Caco-2 (cell line): ENCODE measurements at regions not wholly inside any gene's neighbourhood (a gene's known extent, or its start where the extent isn't known, plus 50 kb on each side); places are given as distances from the start of the nearest gene placed in this dataset.

Source experiments
- BruUV-seq: library from RNA; stranded (reverse); fragments of 400-500 nt; replicated peaks from 2 replicates; lab custom pipeline; 2021; lab: Mats Ljungman, UMichigan
- CTCF ChIA-PET: fragments of 300-600 bp; sonication (Branson Sonifier 250); formaldehyde crosslinking; loops from one replicate; lab custom pipeline; 2022; ENCODE audit warnings: antibody characterized with exemption; lab: Charles Lee
- POLR2A ChIA-PET: fragments of 300-600 bp; sonication (Branson Sonifier 250); formaldehyde crosslinking; loops from one replicate; lab custom pipeline; 2022; ENCODE audit warnings: antibody characterized with exemption; lab: Charles Lee
- DNase-seq, 2 experiments: peaks; one replicate each; pipeline versions ENCODE4 v3.0.0 to v3.0.0-alpha.2; 2020 to 2022
- H3K27me3 ChIP-seq: replicated peaks from 2 replicates; pipeline ENCODE4 v1.6.0; 2011; ENCODE audit warnings: low read length; ENCODE audit not compliant: control insufficient read depth, insufficient read depth
- H3K36me3 ChIP-seq: 2 replicates; pipeline ENCODE4 v1.5.1; 2011; ENCODE audit warnings: low read length; ENCODE audit not compliant: control insufficient read depth, insufficient read depth
- H3K4me1 ChIP-seq: fragments of 250-450 bp; sonication (Bioruptor Pico); 2 replicates; pipeline ENCODE4 v1.5.1; 2020; ENCODE audit warnings: mild to moderate bottlenecking
- H3K4me3 ChIP-seq: 2 replicates; pipeline ENCODE4 v1.5.1; 2011; ENCODE audit warnings: low read depth, mild to moderate bottlenecking, control low read depth, low read length
- H3K9me3 ChIP-seq: fragments of 250-450 bp; sonication (Bioruptor Pico); 2 replicates; pipeline ENCODE4 v1.5.1; 2020; ENCODE audit warnings: mild to moderate bottlenecking, moderate library complexity
- H3K27ac Mint-ChIP-seq: one replicate; pipeline ENCODE4 v1.8.0; 2022; ENCODE audit warnings: mixed read lengths; ENCODE audit not compliant: unreplicated experiment
- H3K27me3 Mint-ChIP-seq: one replicate; pipeline ENCODE4 v1.8.0; 2022; ENCODE audit warnings: mixed read lengths; ENCODE audit not compliant: insufficient read depth, unreplicated experiment
- H3K36me3 Mint-ChIP-seq: one replicate; pipeline ENCODE4 v1.8.0; 2022; ENCODE audit warnings: mild to moderate bottlenecking, mixed read lengths; ENCODE audit not compliant: insufficient read depth, unreplicated experiment
- H3K4me1 Mint-ChIP-seq: one replicate; pipeline ENCODE4 v1.8.0; 2022; ENCODE audit warnings: low read depth, mixed read lengths; ENCODE audit not compliant: unreplicated experiment
- H3K4me3 Mint-ChIP-seq: one replicate; pipeline ENCODE4 v1.8.0; 2022; ENCODE audit warnings: mild to moderate bottlenecking, moderate library complexity, mixed read lengths; ENCODE audit not compliant: unreplicated experiment
- H3K9me3 Mint-ChIP-seq: one replicate; pipeline ENCODE4 v1.8.0; 2022; ENCODE audit warnings: mixed read lengths; ENCODE audit not compliant: unreplicated experiment
- CTCF ChIP-seq, 2 experiments: fragments of 200-600 bp in 1 of 2; IDR thresholded peaks; 1 replicate in 1 of 2; 2 replicates in 1 of 2; pipeline versions ENCODE4 v1.5.1 to v1.8.0; 2011 to 2022; ENCODE audit warnings: antibody characterized with exemption in 1 of 2, control low read depth in 1 of 2, inconsistent platforms in 1 of 2, low read depth in 1 of 2, low read length in 1 of 2, mild to moderate bottlenecking in 1 of 2, moderate library complexity in 1 of 2; ENCODE audit not compliant: insufficient read depth in 1 of 2, severe bottlenecking in 1 of 2, unreplicated experiment in 1 of 2
- intact Hi-C: fragments of 100-400 bp; cut with micrococcal nuclease; formaldehyde crosslinking; loops from one replicate; pipeline ENCODE4 v1.10.0; 2022; ENCODE audit not compliant: unreplicated experiment

DNA sequence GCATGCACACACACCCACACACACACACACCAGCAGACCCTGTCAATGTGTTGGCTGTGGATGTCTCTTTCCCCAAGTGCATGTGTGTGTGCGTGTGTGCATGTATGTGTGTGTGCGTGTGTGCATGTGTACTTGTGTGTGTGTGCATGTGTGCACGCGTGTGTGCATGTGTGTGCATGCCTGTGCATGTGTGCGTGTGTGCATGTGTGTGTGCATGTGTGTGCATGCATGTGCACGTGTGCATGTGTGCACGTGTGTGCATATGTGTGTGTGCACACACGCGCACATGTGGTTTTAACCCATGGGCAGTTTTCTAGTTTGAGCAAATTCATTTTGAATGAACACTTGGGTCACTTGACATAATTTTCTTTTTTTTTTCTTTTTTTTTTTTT, 268.8 kb upstream of the IRX1 start:
- CTCF ChIA-PET = no interaction called here
- intact Hi-C loops = no loop called here
- Histone ChIP-seq H3K27me3 (no peaks in the 10 kb centered on the region), H3K4me3 (no peak overlapping the region), H3K36me3 (no peaks in the 10 kb centered on the region), H3K9me3 (peaks cover 14% of the 10 kb centered on the region; the same call in 1 of the 2 replicates), H3K4me1 (no peaks in the 10 kb centered on the region)
- H3K4me3 Mint-ChIP-seq = no peak overlapping the region
- BruUV-seq = no TSS peak
- H3K27ac Mint-ChIP-seq = no peak overlapping the region
- H3K4me1 Mint-ChIP-seq = no peaks in the 10 kb centered on the region
- H3K9me3 Mint-ChIP-seq = no peaks in the 10 kb centered on the region
- no peak for TF ChIP-seq CTCF (IDR thresholded peaks at IDR 0.05; ENCODE audit: insufficient read depth in 1 of 2, low read depth in 1 of 2, low read length in 1 of 2, severe bottlenecking in 1 of 2, unreplicated experiment in 1 of 2)
- H3K36me3 Mint-ChIP-seq = no peaks in the 10 kb centered on the region
- no peak for DNase-seq
- POLR2A ChIA-PET = no interaction called here
- H3K27me3 Mint-ChIP-seq = no peaks in the 10 kb centered on the region

- BruUV-seq = no TSS peak
- Mint-ChIP-seq H3K27ac (no peak overlapping the region), H3K9me3 (no peaks in the 10 kb centered on the region), H3K27me3 (no peaks in the 10 kb centered on the region), H3K36me3 (no peaks in the 10 kb centered on the region), H3K4me1 (no peaks in the 10 kb centered on the region), H3K4me3 (no peak overlapping the region)
- DNase-seq = no peak
- Histone ChIP-seq H3K9me3 (peaks cover 15% of the 10 kb centered on the region; the same call in 1 of the 2 replicates), H3K36me3 (no peaks in the 10 kb centered on the region), H3K4me1 (no peaks in the 10 kb centered on the region), H3K27me3 (no peaks in the 10 kb centered on the region), H3K4me3 (no peak overlapping the region)
- CTCF ChIA-PET = no interaction called here
- POLR2A ChIA-PET = no interaction called here
- no peak for TF ChIP-seq CTCF (IDR thresholded peaks at IDR 0.05; ENCODE audit: insufficient read depth in 1 of 2, low read depth in 1 of 2, low read length in 1 of 2, severe bottlenecking in 1 of 2, unreplicated experiment in 1 of 2)
- intact Hi-C loops = no loop called here
These were observed 269.4 kb upstream of the IRX1 start for GRCh38 chr5:3325972-3326840.

- Histone ChIP-seq H3K36me3 (no peaks in the 10 kb centered on the region), H3K4me3 (no peak overlapping the region), H3K4me1 (no peaks in the 10 kb centered on the region), H3K27me3 (no peaks in the 10 kb centered on the region), H3K9me3 (peaks cover 15% of the 10 kb centered on the region; the same call in 1 of the 2 replicates)
- H3K27me3 Mint-ChIP-seq = no peaks in the 10 kb centered on the region
- no peaks in the 10 kb centered on the region for H3K4me1 Mint-ChIP-seq
- POLR2A ChIA-PET = no interaction called here
- no peaks in the 10 kb centered on the region for H3K36me3 Mint-ChIP-seq
- no peak overlapping the region for H3K27ac Mint-ChIP-seq
- CTCF ChIA-PET = no interaction called here
- no peaks in the 10 kb centered on the region for H3K9me3 Mint-ChIP-seq
- DNase-seq = no peak
- no peak for TF ChIP-seq CTCF (IDR thresholded peaks at IDR 0.05; ENCODE audit: insufficient read depth in 1 of 2, low read depth in 1 of 2, low read length in 1 of 2, severe bottlenecking in 1 of 2, unreplicated experiment in 1 of 2)
- no TSS peak for BruUV-seq
- H3K4me3 Mint-ChIP-seq = no peak overlapping the region
- intact Hi-C loops = no loop called here
These were observed 270.2 kb upstream of the IRX1 start for GRCh38 chr5:3325201-3325971.
